Mesenchymal stem cell (in vitro differentiated cells and primary cell): ENCODE measurements at regions not wholly inside any gene's neighbourhood (a gene's known extent, or its start where the extent isn't known, plus 50 kb on each side); places are given as distances from the start of the nearest gene placed in this dataset.

Source experiments
- DNase-seq: peaks from one replicate; pipeline ENCODE4 v3.0.0-alpha.2; 2013
- H2AFZ ChIP-seq: one replicate; pipeline ENCODE4 v1.6.1; 2013; ENCODE audit warnings: low read depth, mild to moderate bottlenecking, control low read depth, inconsistent platforms, low read length, moderate library complexity
- H2AK5ac ChIP-seq: 2 replicates; pipeline ENCODE4 v1.6.1; 2013; ENCODE audit warnings: low read length, moderate library complexity, mild to moderate bottlenecking, inconsistent platforms; ENCODE audit not compliant: severe bottlenecking
- H2BK120ac ChIP-seq: one replicate; pipeline ENCODE4 v1.6.1; 2013; ENCODE audit warnings: low read depth, mild to moderate bottlenecking, inconsistent platforms, low read length, moderate library complexity
- H2BK12ac ChIP-seq, 2 experiments: one replicate each; pipeline ENCODE4 v1.6.1; 2013; ENCODE audit warnings: inconsistent platforms in 2 of 2, low read length in 2 of 2, mild to moderate bottlenecking in 2 of 2, moderate library complexity in 2 of 2, control low read depth in 1 of 2
- H2BK15ac ChIP-seq: one replicate; pipeline ENCODE4 v1.6.1; 2013; ENCODE audit warnings: mild to moderate bottlenecking, low read depth, inconsistent platforms; ENCODE audit not compliant: poor library complexity, severe bottlenecking
- H2BK5ac ChIP-seq: 2 replicates; pipeline ENCODE4 v1.6.1; 2013; ENCODE audit warnings: low read depth, mild to moderate bottlenecking, low read length, control low read depth, inconsistent platforms; ENCODE audit not compliant: poor library complexity, severe bottlenecking
- H3K14ac ChIP-seq, 2 experiments: one replicate each; pipeline ENCODE4 v1.6.1; 2013; ENCODE audit warnings: inconsistent platforms in 2 of 2, low read length in 2 of 2, control low read depth in 1 of 2, mild to moderate bottlenecking in 1 of 2, moderate library complexity in 1 of 2
- H3K18ac ChIP-seq, 2 experiments: one replicate each; pipeline ENCODE4 v1.6.1; 2013; ENCODE audit warnings: inconsistent platforms in 2 of 2, low read length in 2 of 2, control low read depth in 1 of 2, low read depth in 1 of 2, mild to moderate bottlenecking in 1 of 2
- H3K23ac ChIP-seq, 2 experiments: one replicate each; pipeline ENCODE4 v1.6.1; 2013; ENCODE audit warnings: inconsistent platforms in 2 of 2, low read length in 2 of 2, mild to moderate bottlenecking in 2 of 2, moderate library complexity in 2 of 2, control low read depth in 1 of 2
- H3K27ac ChIP-seq: 2 replicates; pipeline ENCODE4 v1.5.1; 2013; ENCODE audit warnings: mild to moderate bottlenecking, moderate library complexity, low read length, control low read depth, inconsistent platforms; ENCODE audit not compliant: poor library complexity, severe bottlenecking
- H3K27me3 ChIP-seq, 2 experiments: 2 replicates each; pipeline versions ENCODE4 v1.6.1 to v1.7.0; 2013; ENCODE audit warnings: low read length in 2 of 2, mild to moderate bottlenecking in 2 of 2, moderate library complexity in 2 of 2, control low read depth in 1 of 2, inconsistent platforms in 1 of 2; ENCODE audit not compliant: control insufficient read depth in 1 of 2, insufficient read depth in 1 of 2
- H3K36me3 ChIP-seq, 2 experiments: 2 replicates each; pipeline versions ENCODE4 v1.6.1 to v1.7.0; 2013; ENCODE audit warnings: low read length in 2 of 2, control low read depth in 1 of 2, inconsistent platforms in 1 of 2, low read depth in 1 of 2, mild to moderate bottlenecking in 1 of 2; ENCODE audit not compliant: insufficient read depth in 2 of 2, control insufficient read depth in 1 of 2
- H3K4ac ChIP-seq, 2 experiments: one replicate each; pipeline ENCODE4 v1.6.1; 2013; ENCODE audit warnings: inconsistent platforms in 2 of 2, low read length in 2 of 2, mild to moderate bottlenecking in 2 of 2, moderate library complexity in 2 of 2, control low read depth in 1 of 2, low read depth in 1 of 2
- H3K4me1 ChIP-seq: 2 replicates; pipeline ENCODE4 v1.6.1; 2013; ENCODE audit warnings: low read depth, low read length, control low read depth; ENCODE audit not compliant: control insufficient read depth, insufficient read depth
- H3K4me2 ChIP-seq: 2 replicates; pipeline ENCODE4 v1.6.1; 2013; ENCODE audit warnings: low read length, mild to moderate bottlenecking, inconsistent platforms; ENCODE audit not compliant: poor library complexity, severe bottlenecking
- H3K4me3 ChIP-seq, 2 experiments: 2 replicates each; pipeline versions ENCODE4 v1.5.1 to v1.7.0; 2013; ENCODE audit warnings: low read length in 2 of 2, mild to moderate bottlenecking in 2 of 2, control low read depth in 1 of 2, low read depth in 1 of 2; ENCODE audit not compliant: insufficient read depth in 1 of 2
- H3K79me1 ChIP-seq: replicated peaks from 2 replicates; pipeline ENCODE4 v1.6.1; 2013; ENCODE audit warnings: mild to moderate bottlenecking, control low read depth, low read length, inconsistent platforms; ENCODE audit not compliant: poor library complexity, severe bottlenecking
- H3K9ac ChIP-seq: 2 replicates; pipeline ENCODE4 v1.7.0; 2013; ENCODE audit warnings: mild to moderate bottlenecking, low read length, moderate library complexity
- H3K9me3 ChIP-seq: 2 replicates; pipeline ENCODE4 v1.7.0; 2013; ENCODE audit warnings: mild to moderate bottlenecking, low read length; ENCODE audit not compliant: control insufficient read depth
- H4K8ac ChIP-seq: one replicate; pipeline ENCODE4 v1.6.1; 2013; ENCODE audit warnings: inconsistent platforms, mild to moderate bottlenecking, low read length, moderate library complexity
- H4K91ac ChIP-seq: one replicate; pipeline ENCODE4 v1.6.1; 2013; ENCODE audit warnings: mild to moderate bottlenecking, low read length, inconsistent platforms
- WGBS: methylation state at CpG from one replicate; pipeline ENCODE4 v1.1.7; 2013; ENCODE audit warnings: mixed read lengths; 5-methylcytosine and 5-hydroxymethylcytosine counted together

DNA sequence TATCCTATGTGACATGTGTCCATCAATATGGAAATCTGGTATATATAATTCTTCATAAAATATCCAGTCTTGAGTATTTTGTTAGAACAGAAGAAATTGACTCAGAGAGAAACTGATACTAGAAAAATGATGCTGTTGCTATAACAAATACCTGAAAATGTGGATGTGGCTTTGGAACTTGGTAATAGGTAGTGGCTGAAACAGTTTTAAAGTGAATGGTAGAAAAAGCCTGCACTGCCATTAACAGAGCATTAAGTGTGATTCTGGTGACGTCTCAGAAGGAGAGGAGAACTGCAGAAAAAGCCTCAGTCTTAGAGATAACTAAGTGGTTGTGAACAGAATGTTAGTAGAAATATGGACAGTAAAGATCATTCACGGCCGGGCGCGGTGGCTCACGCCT is 634.9 kb upstream of the ZNF608 start:
- DNase-seq = no peak
- no peak overlapping the region for H2AK5ac ChIP-seq
- 70% methylated on average over 2 of the region's 6 CpGs for WGBS
- no peaks in the 10 kb centered on the region for H3K4me1 ChIP-seq
- H2AFZ ChIP-seq = no peak overlapping the region
- no peak overlapping the region for H3K4ac ChIP-seq
- H3K9ac ChIP-seq = no peak overlapping the region
- no peak overlapping the region for H3K23ac ChIP-seq
- no peaks in the 10 kb centered on the region for H3K79me1 ChIP-seq
- H3K14ac ChIP-seq = no peak overlapping the region
- no peaks in the 10 kb centered on the region for H3K36me3 ChIP-seq
- H3K4me2 ChIP-seq = no peak overlapping the region
- H3K18ac ChIP-seq = no peak overlapping the region
- no peak overlapping the region for H2BK12ac ChIP-seq
- H3K9me3 ChIP-seq = no peaks in the 10 kb centered on the region
- no peak overlapping the region for H2BK120ac ChIP-seq
- H2BK15ac ChIP-seq = no peak overlapping the region
- H3K4me3 ChIP-seq = no peak overlapping the region
- H4K8ac ChIP-seq = no peak overlapping the region
- no peak overlapping the region for H2BK5ac ChIP-seq
- H3K27me3 ChIP-seq = no peaks in the 10 kb centered on the region
- no peak overlapping the region for H4K91ac ChIP-seq
- H3K27ac ChIP-seq = no peak overlapping the region

DNA sequence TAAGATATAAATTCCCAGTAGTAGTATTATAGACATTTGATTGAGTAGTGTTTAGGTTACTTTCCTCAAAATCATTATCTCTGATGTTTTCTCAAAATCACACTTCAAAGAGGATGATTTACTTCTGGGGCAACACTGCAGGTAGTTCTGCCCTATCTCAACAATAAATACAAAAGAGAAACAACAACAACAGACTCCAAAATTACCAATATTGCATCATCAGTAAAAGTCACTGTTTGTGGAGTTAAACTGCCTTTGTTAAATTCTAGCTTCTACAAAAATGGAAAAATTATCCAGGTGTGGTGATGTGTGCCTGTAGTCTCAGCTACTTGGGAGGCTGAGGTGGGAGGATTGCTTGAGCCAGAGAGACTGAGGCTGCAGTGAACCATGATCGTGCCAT is 637.6 kb upstream of the ZNF608 start:
- Histone ChIP-seq H4K8ac (no peak overlapping the region), H3K4me3 (no peak overlapping the region), H3K4me2 (no peak overlapping the region), H2BK12ac (no peak overlapping the region), H3K4ac (no peak overlapping the region), H2AFZ (no peak overlapping the region), H2BK120ac (no peak overlapping the region), H2BK15ac (no peak overlapping the region), H3K9me3 (no peaks in the 10 kb centered on the region), H3K4me1 (no peaks in the 10 kb centered on the region), H3K79me1 (no peaks in the 10 kb centered on the region), H3K36me3 (no peaks in the 10 kb centered on the region), H2BK5ac (no peak overlapping the region), H3K18ac (no peak overlapping the region), H3K23ac (no peak overlapping the region), H2AK5ac (no peak overlapping the region), H4K91ac (no peak overlapping the region), H3K27me3 (no peaks in the 10 kb centered on the region), H3K27ac (no peak overlapping the region), H3K9ac (no peak overlapping the region), H3K14ac (no peak overlapping the region)
- DNase-seq = no peak
- WGBS = 100% methylated on average over 1 of the region's 1 CpG

DNA sequence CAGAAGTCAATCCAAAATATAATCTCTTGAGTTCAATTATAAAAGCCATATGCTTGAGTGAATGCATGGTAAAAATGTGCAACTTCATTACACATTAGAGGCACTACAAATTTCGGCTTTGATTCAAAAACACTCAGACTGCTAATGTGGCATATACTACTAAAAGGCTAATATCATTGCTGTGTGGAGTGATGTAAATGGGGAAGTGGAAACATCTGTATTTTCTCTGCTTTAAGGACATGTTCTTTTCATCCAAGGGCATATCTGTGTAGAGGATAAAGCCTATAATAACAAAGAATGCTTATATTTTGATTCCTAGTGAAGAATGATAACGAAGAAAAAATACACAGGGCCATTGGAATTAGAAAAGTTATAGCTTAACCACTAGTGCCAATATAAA is 643.9 kb upstream of the ZNF608 start:
- H3K36me3 ChIP-seq = no peaks in the 10 kb centered on the region
- no peaks in the 10 kb centered on the region for H3K4me1 ChIP-seq
- H3K4me2 ChIP-seq = no peak overlapping the region
- H3K27me3 ChIP-seq = no peaks in the 10 kb centered on the region
- DNase-seq = no peak
- no peaks in the 10 kb centered on the region for H3K79me1 ChIP-seq
- no peak overlapping the region for H3K27ac ChIP-seq
- H4K91ac ChIP-seq = no peak overlapping the region
- no peak overlapping the region for H2BK5ac ChIP-seq
- no peak overlapping the region for H3K4me3 ChIP-seq
- no peak overlapping the region for H4K8ac ChIP-seq
- WGBS = no CpG with 5 or more reads among the region's 2 CpGs
- no peak overlapping the region for H3K4ac ChIP-seq
- no peak overlapping the region for H2BK120ac ChIP-seq
- H2BK12ac ChIP-seq = no peak overlapping the region
- no peak overlapping the region for H2AK5ac ChIP-seq
- H3K14ac ChIP-seq = no peak overlapping the region
- H2AFZ ChIP-seq = no peak overlapping the region
- no peak overlapping the region for H3K9ac ChIP-seq
- H2BK15ac ChIP-seq = no peak overlapping the region
- no peak overlapping the region for H3K23ac ChIP-seq
- H3K9me3 ChIP-seq = no peaks in the 10 kb centered on the region
- H3K18ac ChIP-seq = no peak overlapping the region

DNA sequence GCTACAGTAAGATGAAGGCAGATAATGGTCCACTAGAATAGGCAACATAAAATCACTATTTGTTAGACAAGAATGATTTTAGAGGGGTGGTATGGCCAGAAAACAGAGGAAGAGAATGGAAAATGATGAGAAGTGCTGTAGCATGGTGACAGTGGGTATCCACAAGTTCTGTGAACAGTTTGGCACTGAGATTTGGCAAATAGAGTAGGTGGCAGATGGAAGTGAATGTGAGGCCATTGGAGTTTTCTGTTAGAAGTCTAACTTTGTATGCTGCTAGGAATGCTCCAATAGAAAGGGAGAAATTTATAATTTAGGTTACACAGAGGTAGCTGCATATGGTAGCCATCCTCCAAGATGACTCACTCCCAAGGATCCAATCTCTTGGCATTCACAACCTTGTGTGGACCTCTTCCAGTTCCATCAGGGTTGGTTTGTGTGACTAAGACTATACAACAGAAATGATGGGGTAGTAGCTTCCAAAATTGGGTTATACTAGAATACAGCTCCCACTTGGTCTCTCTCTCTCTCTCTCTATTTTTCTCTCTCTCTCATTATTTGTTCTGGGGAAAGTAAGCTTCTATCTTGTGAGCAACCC is 646.9 kb upstream of the ZNF608 start:
- H2BK12ac ChIP-seq = no peak overlapping the region
- no peaks in the 10 kb centered on the region for H3K27me3 ChIP-seq
- H3K4me1 ChIP-seq = no peaks in the 10 kb centered on the region
- H3K79me1 ChIP-seq = no peaks in the 10 kb centered on the region
- H2BK15ac ChIP-seq = no peak overlapping the region
- no peaks in the 10 kb centered on the region for H3K36me3 ChIP-seq
- no peak overlapping the region for H2BK120ac ChIP-seq
- no peak overlapping the region for H3K4ac ChIP-seq
- no peak overlapping the region for H3K18ac ChIP-seq
- H3K14ac ChIP-seq = no peak overlapping the region
- H3K4me2 ChIP-seq = no peak overlapping the region
- no peak overlapping the region for H3K9ac ChIP-seq
- no peak overlapping the region for H2AFZ ChIP-seq
- no peak overlapping the region for H3K27ac ChIP-seq
- no peak overlapping the region for H2BK5ac ChIP-seq
- H3K4me3 ChIP-seq = no peak overlapping the region
- H4K91ac ChIP-seq = no peak overlapping the region
- no peak overlapping the region for H3K23ac ChIP-seq
- no peak overlapping the region for H2AK5ac ChIP-seq
- no peak for DNase-seq
- no peak overlapping the region for H4K8ac ChIP-seq
- H3K9me3 ChIP-seq = peaks cover 5% of the 10 kb centered on the region
